Lower lobe of right lung (tissue), 2 donors: ENCODE measurements at regions not wholly inside any gene's neighbourhood (a gene's known extent, or its start where the extent isn't known, plus 50 kb on each side); places are given as distances from the start of the nearest gene placed in this dataset.
A peak's percentile ranks its signal among the peaks of the same experiment; 100 is the strongest.

Experiments
- ATAC-seq, 2 donors: fragments of 200-7000 bp; cut with Tn5 transposase; one replicate each; pipeline ENCODE4 v1.9.1; 2020 to 2022; ENCODE audit warnings: mild to moderate bottlenecking in 2 of 2, moderate library complexity in 2 of 2
- DNase-seq: peaks from one replicate; pipeline ENCODE4 v3.0.0-alpha.2; 2020
- H3K27ac ChIP-seq: fragments of 200-600 bp; one replicate; pipeline ENCODE4 v1.8.0; 2022
- H3K27me3 ChIP-seq: fragments of 200-600 bp; one replicate; pipeline ENCODE4 v1.8.0; 2022; ENCODE audit warnings: low read depth
- H3K36me3 ChIP-seq: fragments of 200-600 bp; one replicate; pipeline ENCODE4 v1.8.0; 2022; ENCODE audit warnings: mild to moderate bottlenecking
- H3K4me1 ChIP-seq: fragments of 200-600 bp; one replicate; pipeline ENCODE4 v1.8.0; 2022
- H3K4me3 ChIP-seq: fragments of 200-600 bp; one replicate; pipeline ENCODE4 v1.8.0; 2022; ENCODE audit warnings: mild to moderate bottlenecking
- H3K9me3 ChIP-seq: fragments of 200-600 bp; one replicate; pipeline ENCODE4 v1.8.0; 2022
- intact Hi-C: fragments of 100-400 bp; cut with DNase I; formaldehyde crosslinking; loops from one replicate; pipeline ENCODE4 v1.11.0; 2022
- TF ChIP-seq, protein P1 (sequence below): fragments of 200-600 bp; IDR thresholded peaks from one replicate; pipeline ENCODE4 v1.8.0; 2022; ENCODE audit warnings: antibody characterized with exemption, mild to moderate bottlenecking
- donor health status: DM: no; HTN: yes; CAD: no; lungs with severe emphysema.

DNA sequence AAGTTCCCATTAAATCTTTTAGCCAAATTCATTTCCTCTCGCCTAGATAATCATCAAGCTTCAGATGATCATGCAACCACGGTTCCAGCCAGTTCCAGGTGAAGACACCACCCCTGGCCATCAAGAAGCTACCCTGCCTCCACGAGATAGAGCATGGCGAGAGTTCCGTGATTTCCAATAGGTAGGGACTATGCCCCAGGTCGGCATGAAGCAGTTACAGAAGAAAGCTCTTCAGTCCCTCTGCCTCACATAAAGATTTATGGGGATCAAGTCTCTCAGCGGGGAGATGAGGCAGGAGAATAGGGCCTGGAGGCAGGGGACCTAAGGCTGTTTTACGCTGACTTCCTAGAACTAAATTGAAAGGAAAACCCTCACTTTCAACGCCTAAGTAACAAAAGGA is 183.9 kb downstream of the OR13H1 start:
- DNase-seq (no peak), ATAC-seq (no peak)
- TF ChIP-seq, protein P1, sequence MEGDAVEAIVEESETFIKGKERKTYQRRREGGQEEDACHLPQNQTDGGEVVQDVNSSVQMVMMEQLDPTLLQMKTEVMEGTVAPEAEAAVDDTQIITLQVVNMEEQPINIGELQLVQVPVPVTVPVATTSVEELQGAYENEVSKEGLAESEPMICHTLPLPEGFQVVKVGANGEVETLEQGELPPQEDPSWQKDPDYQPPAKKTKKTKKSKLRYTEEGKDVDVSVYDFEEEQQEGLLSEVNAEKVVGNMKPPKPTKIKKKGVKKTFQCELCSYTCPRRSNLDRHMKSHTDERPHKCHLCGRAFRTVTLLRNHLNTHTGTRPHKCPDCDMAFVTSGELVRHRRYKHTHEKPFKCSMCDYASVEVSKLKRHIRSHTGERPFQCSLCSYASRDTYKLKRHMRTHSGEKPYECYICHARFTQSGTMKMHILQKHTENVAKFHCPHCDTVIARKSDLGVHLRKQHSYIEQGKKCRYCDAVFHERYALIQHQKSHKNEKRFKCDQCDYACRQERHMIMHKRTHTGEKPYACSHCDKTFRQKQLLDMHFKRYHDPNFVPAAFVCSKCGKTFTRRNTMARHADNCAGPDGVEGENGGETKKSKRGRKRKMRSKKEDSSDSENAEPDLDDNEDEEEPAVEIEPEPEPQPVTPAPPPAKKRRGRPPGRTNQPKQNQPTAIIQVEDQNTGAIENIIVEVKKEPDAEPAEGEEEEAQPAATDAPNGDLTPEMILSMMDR, result no peak
- Histone ChIP-seq H3K4me1 (no peaks in the 10 kb centered on the region), H3K27me3 (no peaks in the 10 kb centered on the region), H3K27ac (no peak overlapping the region), H3K9me3 (no peaks in the 10 kb centered on the region), H3K4me3 (no peak overlapping the region), H3K36me3 (no peaks in the 10 kb centered on the region)
- intact Hi-C loops, result no loop called here

DNA sequence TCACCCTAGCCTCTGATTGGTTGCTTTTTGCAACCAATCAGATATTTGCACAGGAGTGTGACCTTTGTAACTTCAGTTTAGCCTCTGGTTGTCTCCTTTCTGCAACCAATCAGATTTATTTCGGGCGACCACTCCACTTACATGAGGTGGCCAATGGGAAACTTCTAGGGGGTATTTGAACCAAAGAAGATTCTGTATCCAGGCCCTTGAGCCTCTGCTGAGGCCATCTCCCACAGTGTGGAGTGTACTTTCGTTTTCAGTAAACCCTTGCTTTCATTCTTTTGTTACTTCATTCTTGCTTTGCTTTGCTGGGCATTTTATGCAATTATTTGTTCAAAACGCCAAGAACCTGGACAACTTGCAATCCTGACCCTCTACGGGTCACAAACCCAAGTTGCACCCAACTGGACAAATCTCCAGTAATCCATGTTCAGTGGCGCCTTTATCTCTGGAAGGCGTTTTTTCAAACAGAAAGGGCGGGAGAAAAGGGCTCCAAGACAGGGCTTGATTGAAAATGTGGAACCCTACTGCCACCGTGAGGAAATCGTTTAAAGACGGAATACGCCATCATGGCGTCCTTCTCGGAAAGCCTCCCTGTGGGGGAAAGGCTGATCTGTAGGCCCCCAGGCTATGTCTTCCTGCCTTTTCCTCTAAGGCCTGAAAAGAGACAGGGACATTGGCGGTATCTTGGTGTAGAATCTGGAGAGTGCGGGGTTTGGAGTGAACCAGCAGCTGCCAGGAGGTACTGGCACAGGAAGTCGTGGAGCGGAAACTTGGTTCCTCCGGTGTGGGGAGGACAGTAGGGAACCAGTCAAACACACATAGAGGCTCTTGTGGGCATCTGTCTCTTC is 184.6 kb downstream of the OR13H1 start:
- Histone ChIP-seq H3K4me3 (no peak overlapping the region), H3K36me3 (no peaks in the 10 kb centered on the region), H3K27ac (no peak overlapping the region), H3K4me1 (no peaks in the 10 kb centered on the region), H3K9me3 (no peaks in the 10 kb centered on the region), H3K27me3 (no peaks in the 10 kb centered on the region)
- ATAC-seq (peak in 1 of 2 donors; percentile 92), DNase-seq (no peak)
- intact Hi-C loops, result no loop called here
- TF ChIP-seq, protein P1, result no peak

DNA sequence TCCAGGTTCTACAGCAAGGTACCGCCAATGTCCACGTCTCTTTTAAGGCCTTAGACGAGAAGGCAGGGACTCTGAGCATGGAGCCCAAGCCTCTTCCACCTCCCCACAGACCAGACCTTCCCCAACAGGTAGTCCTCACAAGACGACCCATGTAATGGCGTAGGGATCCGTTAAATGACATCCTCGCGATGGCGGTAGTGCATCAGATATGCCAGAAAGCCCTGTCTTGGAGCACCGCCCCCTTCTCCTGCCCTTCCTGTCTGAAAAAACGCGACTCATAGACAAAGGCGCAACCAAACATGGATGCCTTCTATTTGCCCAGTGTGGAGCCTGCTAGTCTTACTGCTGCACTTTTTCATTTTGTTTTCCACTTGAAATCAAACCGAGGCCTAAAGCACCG is 185.4 kb downstream of the OR13H1 start:
- DNase-seq (no peak), ATAC-seq (peak in 1 of 2 donors; percentile 96)
- no peaks in the 10 kb centered on the region for H3K36me3 ChIP-seq
- H3K4me3 ChIP-seq, result no peak overlapping the region
- H3K9me3 ChIP-seq, result no peaks in the 10 kb centered on the region
- no peaks in the 10 kb centered on the region for H3K27me3 ChIP-seq
- H3K27ac ChIP-seq, result no peak overlapping the region
- H3K4me1 ChIP-seq, result no peaks in the 10 kb centered on the region
- intact Hi-C loops, result no loop called here
- TF ChIP-seq, protein P1, result no peak

DNA sequence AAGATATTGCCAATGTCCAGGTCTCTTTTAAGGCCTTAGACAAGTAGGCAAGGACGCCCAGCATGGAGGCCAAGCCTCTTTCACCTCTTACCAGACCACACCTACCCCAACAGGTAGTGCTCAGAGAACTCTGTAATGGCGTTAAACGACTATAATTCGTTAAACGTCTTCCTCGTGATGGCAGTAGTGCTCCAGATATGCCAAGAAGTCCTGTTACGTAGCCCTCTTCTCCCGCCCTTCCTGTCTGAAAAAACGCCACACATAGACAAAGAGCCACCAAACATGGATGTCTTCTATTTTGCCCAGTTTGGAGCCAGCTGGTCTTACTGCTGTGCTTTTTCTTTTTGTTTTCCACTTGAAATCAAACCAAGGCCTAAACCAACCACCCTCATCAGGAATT is 190.7 kb downstream of the OR13H1 start:
- Histone ChIP-seq H3K27ac (no peak overlapping the region), H3K9me3 (no peaks in the 10 kb centered on the region), H3K4me1 (no peaks in the 10 kb centered on the region), H3K4me3 (no peak overlapping the region), H3K36me3 (no peaks in the 10 kb centered on the region), H3K27me3 (no peaks in the 10 kb centered on the region)
- TF ChIP-seq, protein P1, result no peak
- ATAC-seq (peak in 1 of 2 donors; percentile 95), DNase-seq (no peak)
- intact Hi-C loops, result no loop called here

DNA sequence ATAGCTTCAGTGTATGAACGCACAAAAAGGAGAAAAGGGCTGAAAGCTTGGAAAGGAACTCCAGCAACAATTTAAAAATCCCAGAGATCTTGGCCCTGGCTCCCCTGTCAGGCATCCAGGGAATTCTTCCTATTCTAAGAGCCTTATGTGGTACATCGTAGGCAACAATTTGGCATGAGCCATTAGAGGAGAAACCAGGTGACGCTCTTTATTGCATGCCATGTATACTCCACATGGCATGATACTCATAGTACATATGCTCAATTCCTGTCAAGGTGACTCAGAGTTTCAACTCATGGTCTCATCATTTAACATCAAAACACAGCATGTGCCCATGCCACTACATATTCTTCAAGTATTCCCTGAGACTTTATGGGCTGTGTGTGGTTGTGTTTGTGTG is 191.3 kb downstream of the OR13H1 start:
- DNase-seq (no peak), ATAC-seq (peak in 1 of 2 donors; percentile 25)
- Histone ChIP-seq H3K4me3 (no peak overlapping the region), H3K9me3 (no peaks in the 10 kb centered on the region), H3K4me1 (no peaks in the 10 kb centered on the region), H3K36me3 (no peaks in the 10 kb centered on the region), H3K27me3 (no peaks in the 10 kb centered on the region), H3K27ac (no peak overlapping the region)
- intact Hi-C loops, result no loop called here
- TF ChIP-seq, protein P1, result no peak
